Endodermal cell (in vitro differentiated cells): ENCODE measurements at regions not wholly inside any gene's neighbourhood (a gene's known extent, or its start where the extent isn't known, plus 50 kb on each side); places are given as distances from the start of the nearest gene placed in this dataset.
A peak's percentile ranks its signal among the peaks of the same experiment; 100 is the strongest.

ENCODE experiments used
- DNase-seq: peaks from one replicate; pipeline ENCODE4 v3.0.0-alpha.2; 2017
- H3K27ac ChIP-seq: 2 replicates; pipeline ENCODE4 v1.5.1; 2013; ENCODE audit warnings: mild to moderate bottlenecking, low read depth, low read length, moderate library complexity
- H3K27me3 ChIP-seq: 2 replicates; pipeline ENCODE4 v1.6.1; 2013; ENCODE audit warnings: mild to moderate bottlenecking, low read length, moderate library complexity; ENCODE audit not compliant: insufficient read depth, control insufficient read depth, poor library complexity, severe bottlenecking
- H3K36me3 ChIP-seq: 2 replicates; pipeline ENCODE4 v1.7.0; 2013; ENCODE audit warnings: mild to moderate bottlenecking, low read length, moderate library complexity; ENCODE audit not compliant: control insufficient read depth, insufficient read depth
- H3K4me1 ChIP-seq: one replicate; pipeline ENCODE4 v1.7.0; 2013; ENCODE audit warnings: low read length; ENCODE audit not compliant: control insufficient read depth, insufficient read depth
- H3K4me3 ChIP-seq: 2 replicates; pipeline ENCODE4 v1.5.1; 2013; ENCODE audit warnings: mild to moderate bottlenecking, low read length, moderate library complexity
- H3K9ac ChIP-seq: 2 replicates; pipeline ENCODE4 v1.6.1; 2013; ENCODE audit warnings: mild to moderate bottlenecking, low read length, moderate library complexity; ENCODE audit not compliant: poor library complexity, severe bottlenecking; ENCODE audit errors: extremely low read depth
- H3K9me3 ChIP-seq: 2 replicates; pipeline ENCODE4 v1.6.1; 2013; ENCODE audit warnings: mild to moderate bottlenecking, low read length, moderate library complexity; ENCODE audit not compliant: control insufficient read depth
- H3K27ac Mint-ChIP-seq: 2 replicates; pipeline ENCODE4 v1.8.0; 2020; ENCODE audit warnings: mixed read lengths
- H3K27me3 Mint-ChIP-seq: 2 replicates; pipeline ENCODE4 v1.8.0; 2021; ENCODE audit warnings: mild to moderate bottlenecking, mixed read lengths; ENCODE audit not compliant: insufficient read depth
- H3K36me3 Mint-ChIP-seq: 2 replicates; pipeline ENCODE4 v1.8.0; 2020; ENCODE audit warnings: low read depth, mixed read lengths
- H3K4me1 Mint-ChIP-seq: 2 replicates; pipeline ENCODE4 v1.8.0; 2020; ENCODE audit warnings: mixed read lengths
- H3K4me3 Mint-ChIP-seq: 2 replicates; pipeline ENCODE4 v1.8.0; 2020; ENCODE audit warnings: mild to moderate bottlenecking, moderate library complexity, mixed read lengths
- H3K9me3 Mint-ChIP-seq: 2 replicates; pipeline ENCODE4 v1.8.0; 2020; ENCODE audit warnings: mild to moderate bottlenecking, mixed read lengths
- CTCF ChIP-seq: fragments of 200-600 bp; sonication (generic); conservative IDR thresholded peaks from 2 replicates; pipeline ENCODE4 v1.5.0; 2021; ENCODE audit warnings: antibody characterized with exemption, mild to moderate bottlenecking
- WGBS, 2 experiments: methylation state at CpG; one replicate each; pipeline versions ENCODE4 v1.1.5 to v1.1.7; 2013; ENCODE audit warnings: missing lambda C conversion rate in 2 of 2, mixed read lengths in 1 of 2; ENCODE audit not compliant: insufficient coverage in 1 of 2, insufficient read length in 1 of 2; 5-methylcytosine and 5-hydroxymethylcytosine counted together

GRCh38 chr2:16126517-16127275, 186.3 kb downstream of the MYCN start:
- H3K27ac Mint-ChIP-seq: no peak overlapping the region
- H3K4me3 ChIP-seq: no peak overlapping the region
- peaks cover 3% of the 10 kb centered on the region for H3K4me1 Mint-ChIP-seq
- no peaks in the 10 kb centered on the region for H3K27me3 ChIP-seq
- no peaks in the 10 kb centered on the region for H3K36me3 ChIP-seq
- H3K4me1 ChIP-seq: no peaks in the 10 kb centered on the region
- no peaks in the 10 kb centered on the region for H3K27me3 Mint-ChIP-seq
- H3K4me3 Mint-ChIP-seq: no peak overlapping the region
- H3K9me3 Mint-ChIP-seq: peaks cover 4% of the 10 kb centered on the region
- H3K27ac ChIP-seq: no peak overlapping the region
- H3K9me3 ChIP-seq: peaks cover under 1% of the 10 kb centered on the region
- DNase-seq: peak; percentile 24
- 88 to 100% methylated on average over 2 to 4 of the region's 4 CpGs for WGBS, 2 experiments
- no peak overlapping the region for H3K9ac ChIP-seq
- peak; percentile 58 for TF ChIP-seq CTCF
- H3K36me3 Mint-ChIP-seq: no peaks in the 10 kb centered on the region

- WGBS, 2 experiments: 75 to 83% methylated on average over 7 to 18 of the region's 18 CpGs
- peaks cover 6% of the 10 kb centered on the region for H3K9me3 ChIP-seq
- no peak overlapping the region for H3K4me3 ChIP-seq
- no peaks in the 10 kb centered on the region for H3K4me1 ChIP-seq
- no peak overlapping the region for H3K4me3 Mint-ChIP-seq
- no peaks in the 10 kb centered on the region for H3K36me3 ChIP-seq
- peaks cover 2% of the 10 kb centered on the region for H3K36me3 Mint-ChIP-seq
- no peak overlapping the region for H3K27ac Mint-ChIP-seq
- no peak overlapping the region for H3K27ac ChIP-seq
- no peak for TF ChIP-seq CTCF
- DNase-seq: peak; percentile 36
- H3K4me1 Mint-ChIP-seq: peaks cover 3% of the 10 kb centered on the region
- no peak overlapping the region for H3K9ac ChIP-seq
- H3K9me3 Mint-ChIP-seq: peaks cover 9% of the 10 kb centered on the region
- H3K27me3 ChIP-seq: no peaks in the 10 kb centered on the region
- no peaks in the 10 kb centered on the region for H3K27me3 Mint-ChIP-seq
Measured at GRCh38 chr2:16125614-16126516, 185.5 kb downstream of the MYCN start.

- Mint-ChIP-seq H3K4me3 (no peak overlapping the region), H3K27ac (no peak overlapping the region), H3K36me3 (peaks cover 2% of the 10 kb centered on the region), H3K9me3 (peaks cover 11% of the 10 kb centered on the region), H3K4me1 (peaks cover 3% of the 10 kb centered on the region), H3K27me3 (no peaks in the 10 kb centered on the region)
- H3K9ac ChIP-seq: no peak overlapping the region
- no peaks in the 10 kb centered on the region for H3K27me3 ChIP-seq
- no peak overlapping the region for H3K27ac ChIP-seq
- no peaks in the 10 kb centered on the region for H3K36me3 ChIP-seq
- H3K9me3 ChIP-seq: peaks cover 6% of the 10 kb centered on the region
- no peak overlapping the region for H3K4me3 ChIP-seq
- peak; percentile 33 for DNase-seq
- WGBS, 2 experiments: 89 to 93% methylated on average over 5 to 8 of the region's 8 CpGs
- no peak for TF ChIP-seq CTCF
- no peaks in the 10 kb centered on the region for H3K4me1 ChIP-seq
Measured at GRCh38 chr2:16124881-16125613, 184.7 kb downstream of the MYCN start.
